Brain microvascular endothelial cell (primary cell): ENCODE measurements at regions not wholly inside any gene's neighbourhood (a gene's known extent, or its start where the extent isn't known, plus 50 kb on each side); places are given as distances from the start of the nearest gene placed in this dataset.

ENCODE experiments used
- DNase-seq: peaks from one replicate; pipeline ENCODE4 v3.0.0-alpha.2; 2020
- H3K27ac ChIP-seq: fragments of 250-450 bp; sonication (Bioruptor Pico); 2 replicates; pipeline ENCODE4 v1.5.1; 2020; ENCODE audit warnings: mild to moderate bottlenecking, moderate library complexity
- H3K27me3 ChIP-seq: fragments of 250-450 bp; sonication (Bioruptor Pico); replicated peaks from 2 replicates; pipeline ENCODE4 v1.5.1; 2020; ENCODE audit warnings: mild to moderate bottlenecking
- H3K36me3 ChIP-seq: fragments of 250-450 bp; sonication (Bioruptor Pico); replicated peaks from 2 replicates; pipeline ENCODE4 v1.5.1; 2020; ENCODE audit warnings: mild to moderate bottlenecking
- H3K4me3 ChIP-seq: 2 replicates; pipeline ENCODE4 v1.5.1; 2011; ENCODE audit warnings: low read depth, mild to moderate bottlenecking, control low read depth, low read length, moderate library complexity
- in situ Hi-C: cut with HindIII; loops from 2 replicates; pipeline ENCODE4 v1.10.0; 2017; ENCODE audit warnings: low sequenced_read_pairs, low pct_ligation_motif_present
- TF ChIP-seq, protein P1 (sequence below): IDR thresholded peaks from 2 replicates; pipeline ENCODE4 v1.5.1; 2011; ENCODE audit warnings: low read depth, mild to moderate bottlenecking, moderate library complexity, low read length, control low read depth, inconsistent platforms; ENCODE audit errors: missing control alignments

GRCh38 chr10:36280321-36280741 lies 638.2 kb upstream of the FZD8 start:
- Histone ChIP-seq H3K4me3 (no peak overlapping the region), H3K27ac (no peak overlapping the region), H3K36me3 (no peaks in the 10 kb centered on the region), H3K27me3 (no peaks in the 10 kb centered on the region)
- in situ Hi-C loops: no loop called here
- DNase-seq: peak; percentile 63
- TF ChIP-seq, protein P1, sequence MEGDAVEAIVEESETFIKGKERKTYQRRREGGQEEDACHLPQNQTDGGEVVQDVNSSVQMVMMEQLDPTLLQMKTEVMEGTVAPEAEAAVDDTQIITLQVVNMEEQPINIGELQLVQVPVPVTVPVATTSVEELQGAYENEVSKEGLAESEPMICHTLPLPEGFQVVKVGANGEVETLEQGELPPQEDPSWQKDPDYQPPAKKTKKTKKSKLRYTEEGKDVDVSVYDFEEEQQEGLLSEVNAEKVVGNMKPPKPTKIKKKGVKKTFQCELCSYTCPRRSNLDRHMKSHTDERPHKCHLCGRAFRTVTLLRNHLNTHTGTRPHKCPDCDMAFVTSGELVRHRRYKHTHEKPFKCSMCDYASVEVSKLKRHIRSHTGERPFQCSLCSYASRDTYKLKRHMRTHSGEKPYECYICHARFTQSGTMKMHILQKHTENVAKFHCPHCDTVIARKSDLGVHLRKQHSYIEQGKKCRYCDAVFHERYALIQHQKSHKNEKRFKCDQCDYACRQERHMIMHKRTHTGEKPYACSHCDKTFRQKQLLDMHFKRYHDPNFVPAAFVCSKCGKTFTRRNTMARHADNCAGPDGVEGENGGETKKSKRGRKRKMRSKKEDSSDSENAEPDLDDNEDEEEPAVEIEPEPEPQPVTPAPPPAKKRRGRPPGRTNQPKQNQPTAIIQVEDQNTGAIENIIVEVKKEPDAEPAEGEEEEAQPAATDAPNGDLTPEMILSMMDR: no peak

GRCh38 chr10:36278176-36278575 lies 636.1 kb upstream of the FZD8 start:
- no peak for DNase-seq
- no peaks in the 10 kb centered on the region for H3K36me3 ChIP-seq
- in situ Hi-C loops: no loop called here
- TF ChIP-seq, protein P1: no peak
- no peak overlapping the region for H3K4me3 ChIP-seq
- H3K27ac ChIP-seq: no peak overlapping the region
- no peaks in the 10 kb centered on the region for H3K27me3 ChIP-seq

DNA sequence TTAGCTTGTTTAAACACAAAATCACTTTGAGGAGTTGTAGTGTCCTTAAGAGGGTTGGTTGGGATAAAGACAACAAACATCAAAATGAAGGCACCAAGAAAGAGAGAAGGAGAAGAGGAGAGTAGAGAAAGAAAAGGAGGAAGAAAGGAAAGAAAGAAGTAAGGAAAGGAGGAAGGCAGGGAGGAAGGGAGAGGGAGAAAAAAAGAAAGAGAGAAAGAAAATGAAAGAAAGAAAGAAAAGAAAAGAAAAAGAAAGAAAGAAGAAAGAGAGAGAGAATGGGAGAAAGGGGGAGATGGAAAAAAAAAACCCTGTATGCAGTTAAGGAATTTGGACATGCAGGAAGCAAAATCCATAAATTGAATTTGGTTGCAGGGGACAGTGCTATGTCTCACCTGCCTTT lies 635.4 kb upstream of the FZD8 start:
- DNase-seq: no peak
- Histone ChIP-seq H3K27ac (no peak overlapping the region), H3K36me3 (no peaks in the 10 kb centered on the region), H3K27me3 (no peaks in the 10 kb centered on the region), H3K4me3 (no peak overlapping the region)
- TF ChIP-seq, protein P1: no peak
- in situ Hi-C loops: no loop called here

GRCh38 chr10:36271627-36272340 lies 629.7 kb upstream of the FZD8 start:
- TF ChIP-seq, protein P1: no peak
- Histone ChIP-seq H3K36me3 (no peaks in the 10 kb centered on the region), H3K27me3 (no peaks in the 10 kb centered on the region), H3K27ac (no peak overlapping the region), H3K4me3 (no peak overlapping the region)
- DNase-seq: no peak
- in situ Hi-C loops: no loop called here

DNA sequence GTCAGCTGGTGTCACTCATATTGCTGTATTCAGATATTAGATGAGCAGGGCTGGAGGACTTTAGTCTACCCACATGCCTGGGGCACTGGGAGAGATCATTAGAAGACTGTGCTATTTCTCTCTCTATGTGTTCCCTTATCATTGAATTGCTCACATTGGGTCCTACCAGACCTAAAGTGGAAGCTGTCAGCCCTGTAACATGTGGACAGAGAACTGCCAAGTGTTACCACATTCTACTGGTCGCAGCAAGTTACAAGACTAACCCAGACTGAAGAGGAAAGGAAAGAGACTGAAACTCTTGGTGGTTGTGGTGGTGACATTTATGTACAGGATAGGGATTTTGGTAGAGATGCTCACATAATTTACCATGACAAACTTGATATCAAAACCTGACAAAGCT lies 627.1 kb upstream of the FZD8 start:
- in situ Hi-C loops: no loop called here
- Histone ChIP-seq H3K27ac (no peak overlapping the region), H3K36me3 (no peaks in the 10 kb centered on the region), H3K4me3 (no peak overlapping the region), H3K27me3 (no peaks in the 10 kb centered on the region)
- TF ChIP-seq, protein P1: no peak
- no peak for DNase-seq

- Histone ChIP-seq H3K36me3 (no peaks in the 10 kb centered on the region), H3K27me3 (no peaks in the 10 kb centered on the region), H3K27ac (no peak overlapping the region), H3K4me3 (no peak overlapping the region)
- in situ Hi-C loops: no loop called here
- TF ChIP-seq, protein P1: no peak
- no peak for DNase-seq
Measured at GRCh38 chr10:36266923-36267322, 624.8 kb upstream of the FZD8 start.
